Daoy (cell line): ENCODE measurements at regions not wholly inside any gene's neighbourhood (a gene's known extent, or its start where the extent isn't known, plus 50 kb on each side); places are given as distances from the start of the nearest gene placed in this dataset.

Experiments
- DNase-seq: peaks from one replicate; pipeline ENCODE4 v3.0.0-alpha.2; 2015; ENCODE audit warnings: low read depth

DNA sequence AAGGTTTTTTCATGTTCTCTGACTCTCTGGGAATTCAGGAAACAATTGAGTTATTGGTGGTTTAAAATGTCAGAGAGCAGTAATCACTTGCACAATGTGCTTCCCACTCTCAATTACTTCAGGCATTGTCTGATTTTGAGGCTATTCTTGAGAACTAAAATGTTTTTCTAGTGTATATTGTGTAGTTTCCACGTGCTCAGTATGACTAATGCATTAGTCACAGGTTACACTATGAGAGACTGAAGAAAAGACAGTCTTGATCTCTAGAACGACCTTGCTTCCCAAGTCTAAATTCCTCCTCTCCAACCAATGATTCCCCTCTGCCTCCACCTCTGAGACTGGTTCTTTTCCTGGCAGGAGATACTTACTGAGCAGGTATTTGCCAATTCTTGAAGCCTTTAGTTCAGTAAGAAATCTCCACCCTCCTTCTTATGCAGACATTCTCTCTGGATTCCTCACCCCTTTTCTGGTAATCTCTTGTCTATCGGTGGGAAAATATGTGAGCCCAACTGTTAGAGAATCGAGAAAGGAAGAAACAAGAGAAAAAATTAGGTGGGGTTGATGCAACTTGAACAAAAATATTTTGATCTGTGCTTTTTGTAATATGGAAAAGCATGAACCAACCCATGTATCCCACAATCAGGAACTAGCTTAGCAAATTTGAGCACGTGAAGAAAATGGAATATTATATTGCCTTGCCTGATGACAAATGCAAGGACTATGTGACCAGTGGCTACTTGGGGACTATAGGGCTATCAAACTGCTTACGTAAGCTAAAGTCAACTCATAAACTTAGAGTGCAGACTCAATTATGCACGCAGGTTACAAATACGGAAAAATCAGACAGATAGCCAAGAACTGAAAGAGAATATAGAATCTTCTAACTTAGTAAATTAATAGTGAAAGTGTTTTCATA, 61.1 kb upstream of the SLC22A16 start:
- DNase-seq, result peak; percentile 75

DNA sequence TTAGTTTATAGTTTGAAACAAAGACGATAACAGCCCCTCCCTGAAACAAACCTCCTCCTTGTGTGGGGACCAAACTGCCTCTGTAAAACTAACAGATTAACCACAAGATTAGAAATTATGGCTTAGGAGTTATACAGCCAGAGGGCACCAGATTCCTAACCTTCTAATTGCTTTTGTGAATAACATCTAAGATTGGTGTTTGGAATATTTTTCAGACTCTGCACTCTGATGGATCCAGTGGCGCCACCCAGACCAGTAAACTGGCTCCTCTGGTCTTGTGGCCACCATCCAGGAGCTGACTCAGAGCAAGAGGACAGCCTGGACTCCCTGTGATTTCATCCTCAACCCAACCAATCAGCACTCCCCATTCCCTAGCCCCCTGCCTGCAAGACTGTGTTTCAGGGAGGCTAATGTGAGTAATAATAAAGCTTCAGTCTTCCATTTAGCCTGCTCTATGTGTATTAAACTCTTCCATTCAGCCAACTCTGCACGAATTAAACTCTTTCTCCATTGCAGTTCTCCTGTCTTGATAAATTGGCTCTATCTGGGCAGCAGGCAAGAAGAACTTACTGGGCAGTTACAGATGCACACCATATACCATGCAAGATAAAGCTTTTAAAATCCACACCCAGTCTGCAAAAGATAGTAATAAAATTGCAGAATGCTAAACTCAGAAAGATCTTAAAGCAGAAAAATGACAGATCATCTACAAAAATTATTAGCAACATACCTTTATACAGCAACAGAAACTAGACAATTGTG, 58.5 kb upstream of the SLC22A16 start:
- DNase-seq, result peak; percentile 58

DNA sequence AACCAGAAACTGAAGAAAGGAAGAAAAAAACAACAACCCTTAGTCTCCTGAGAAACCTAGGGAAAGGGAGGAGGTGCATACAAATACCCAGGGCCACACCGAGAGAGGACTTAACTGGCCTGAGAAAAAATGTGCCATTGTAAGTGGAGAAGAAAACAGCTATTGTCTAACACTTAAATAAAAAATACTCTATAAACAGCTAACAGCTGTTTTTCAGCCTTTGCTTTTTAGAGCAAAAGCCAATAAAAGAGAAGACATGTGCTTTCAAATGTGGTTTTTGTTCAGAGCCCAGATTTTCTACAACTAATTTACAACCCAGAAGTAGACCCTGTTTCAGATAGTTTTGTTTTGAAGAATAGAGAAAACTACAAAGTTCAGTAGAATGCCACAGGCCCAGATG, 56.0 kb upstream of the SLC22A16 start:
- DNase-seq, result no peak

DNA sequence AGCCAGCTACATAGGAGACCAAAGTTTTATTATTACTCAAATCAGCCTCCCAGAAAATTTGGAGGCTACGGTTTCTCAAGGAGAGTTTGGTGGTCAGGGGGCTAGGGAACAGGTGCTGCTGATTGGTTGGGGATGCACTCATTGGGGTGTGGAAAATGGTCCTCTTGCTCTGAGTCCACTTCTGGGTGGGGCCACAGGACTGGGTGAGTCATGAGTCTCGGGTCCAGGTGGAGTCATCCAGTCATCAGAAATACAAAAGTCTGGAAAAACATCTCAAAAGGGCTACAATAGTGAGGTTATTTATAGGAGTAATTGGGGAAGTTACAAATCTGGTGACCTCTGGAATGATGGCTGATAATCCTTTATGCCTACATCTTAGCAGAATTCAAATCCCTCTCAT, 54.3 kb upstream of the SLC22A16 start:
- no peak for DNase-seq

DNA sequence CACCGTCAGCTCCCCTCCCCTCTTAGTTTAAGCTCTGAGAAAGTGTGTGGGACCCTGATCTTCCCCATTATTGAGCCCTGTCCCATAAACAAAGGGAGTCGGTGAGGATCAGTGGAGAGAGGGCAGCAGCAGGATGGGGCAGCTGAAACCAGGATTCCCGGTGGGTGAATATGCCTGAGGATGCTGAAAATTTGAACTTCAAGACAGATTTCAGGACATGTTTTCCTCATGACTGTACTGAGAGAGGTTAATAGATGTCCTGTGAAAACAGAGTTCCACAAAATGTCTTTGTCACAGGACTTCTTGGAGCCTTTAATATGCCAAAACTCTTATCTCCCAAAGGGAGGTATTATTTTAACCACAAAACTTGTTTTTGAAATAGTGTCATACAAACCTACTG, 53.5 kb upstream of the SLC22A16 start:
- no peak for DNase-seq

DNA sequence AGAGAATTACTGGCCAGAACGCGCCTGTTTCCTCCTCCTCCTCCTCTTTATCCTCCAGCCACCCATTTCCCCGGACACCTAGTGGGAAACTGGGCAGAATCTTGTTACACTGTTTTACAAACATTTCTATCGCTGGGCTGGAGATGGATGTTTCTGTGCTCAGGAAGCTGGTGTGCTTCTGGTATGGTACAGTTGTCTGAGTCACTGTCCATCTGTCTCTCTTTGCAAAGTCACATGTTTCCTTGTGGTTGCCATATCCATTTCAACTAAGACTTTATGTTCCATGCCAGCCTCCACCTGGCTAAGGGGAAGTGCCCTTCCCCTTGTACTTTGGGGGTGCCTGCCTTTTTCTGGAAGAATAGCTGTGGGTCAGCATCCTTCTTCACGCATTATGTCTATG, 52.9 kb upstream of the SLC22A16 start:
- peak; percentile 60 for DNase-seq

DNA sequence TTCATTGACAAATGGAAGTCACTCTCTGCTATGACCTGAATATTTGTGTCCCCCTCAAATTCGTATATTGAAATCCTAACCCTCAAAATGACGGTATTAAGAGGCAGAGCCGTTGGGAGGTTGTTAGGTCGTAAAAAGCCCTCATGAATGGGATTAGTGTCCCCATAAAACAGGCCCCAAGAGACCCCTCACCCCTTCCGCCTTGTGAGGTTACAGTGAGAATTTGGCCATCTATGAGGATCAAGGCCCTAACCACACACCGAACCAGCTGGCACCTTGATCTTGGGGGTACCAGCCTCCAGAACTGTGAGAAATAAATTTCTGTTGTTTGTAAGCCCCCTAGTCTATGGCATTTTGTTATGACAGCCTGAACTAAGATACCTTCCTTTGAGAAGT, 52.5 kb upstream of the SLC22A16 start:
- no peak for DNase-seq

DNA sequence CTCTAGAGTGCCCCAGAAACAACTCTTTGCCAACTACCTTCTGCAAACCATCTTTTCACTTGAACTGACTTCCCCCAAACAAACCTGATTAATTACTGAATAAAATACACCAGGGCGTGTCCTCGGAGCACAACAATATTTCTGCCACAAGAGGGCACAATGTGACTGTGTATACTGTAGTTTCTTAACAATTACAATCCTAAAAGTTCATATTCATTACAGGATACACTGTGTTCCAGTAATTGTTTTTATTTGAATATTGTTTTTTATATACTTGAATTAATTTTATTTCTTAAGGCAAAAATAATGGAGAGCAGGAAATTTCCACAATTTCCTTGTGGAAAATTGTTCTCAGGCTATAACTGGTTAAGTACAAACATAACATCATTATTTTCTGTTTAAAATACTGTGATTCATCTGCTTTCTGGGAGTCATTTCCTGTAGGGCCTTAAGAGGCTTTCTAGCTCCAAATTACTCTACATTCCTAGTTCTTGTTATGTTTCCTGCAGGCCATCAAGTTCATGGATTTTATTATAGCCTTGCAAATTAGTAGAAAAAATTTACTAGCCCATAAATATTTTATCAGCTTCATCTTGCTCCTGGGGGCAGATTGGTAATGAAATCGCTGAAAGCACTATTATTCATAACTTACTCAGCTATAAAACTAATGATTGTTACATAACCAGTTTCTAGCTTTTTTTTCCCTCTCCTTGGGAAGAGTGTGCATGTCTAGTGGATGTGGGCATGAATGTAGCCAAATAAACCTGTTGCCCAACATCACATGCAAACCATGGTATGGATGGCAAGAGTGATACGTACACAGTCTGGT, 51.9 kb upstream of the SLC22A16 start:
- DNase-seq, result peak; percentile 62

DNA sequence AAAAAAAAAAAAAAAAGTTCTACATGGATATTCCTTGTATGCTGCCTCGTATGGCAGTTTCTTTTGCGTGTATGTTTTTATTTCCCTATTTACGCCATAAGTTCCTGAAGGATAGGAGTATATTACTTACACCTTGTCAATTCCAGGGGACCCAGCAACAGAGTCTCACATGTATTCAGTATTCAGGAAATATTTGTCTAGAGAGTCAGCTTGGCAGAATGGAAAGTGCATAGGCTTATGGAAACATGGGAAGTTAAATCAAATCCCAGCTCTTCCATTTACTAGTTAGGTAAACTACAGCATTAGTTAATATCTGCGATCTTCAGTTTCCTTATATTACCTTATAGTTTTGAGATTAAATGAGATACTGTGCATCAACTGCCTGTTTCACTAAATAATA, 51.1 kb upstream of the SLC22A16 start:
- no peak for DNase-seq

DNA sequence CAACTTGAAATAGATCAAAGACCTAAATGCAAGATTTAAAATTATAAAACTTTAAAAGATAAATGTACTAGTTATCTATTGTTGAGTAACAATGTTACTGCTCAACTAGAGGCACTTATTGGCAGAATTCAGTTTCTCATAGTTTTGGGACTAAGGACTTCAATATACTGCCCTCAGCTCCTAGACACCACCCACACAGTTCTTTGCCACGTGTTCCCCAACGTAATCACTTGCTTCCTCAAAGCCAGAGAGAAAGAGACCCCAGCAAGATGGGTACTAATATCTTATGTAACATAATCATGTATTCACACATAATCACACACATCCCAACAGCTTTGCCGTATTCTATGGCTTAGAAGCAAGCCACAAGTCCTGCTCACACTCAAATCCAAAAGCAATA, 50.3 kb upstream of the SLC22A16 start:
- no peak for DNase-seq
